ENCODE measurements at regions not wholly inside any gene's neighbourhood (a gene's known extent, or its start where the extent isn't known, plus 50 kb on each side); places are given as distances from the start of the nearest gene placed in this dataset.

DNA sequence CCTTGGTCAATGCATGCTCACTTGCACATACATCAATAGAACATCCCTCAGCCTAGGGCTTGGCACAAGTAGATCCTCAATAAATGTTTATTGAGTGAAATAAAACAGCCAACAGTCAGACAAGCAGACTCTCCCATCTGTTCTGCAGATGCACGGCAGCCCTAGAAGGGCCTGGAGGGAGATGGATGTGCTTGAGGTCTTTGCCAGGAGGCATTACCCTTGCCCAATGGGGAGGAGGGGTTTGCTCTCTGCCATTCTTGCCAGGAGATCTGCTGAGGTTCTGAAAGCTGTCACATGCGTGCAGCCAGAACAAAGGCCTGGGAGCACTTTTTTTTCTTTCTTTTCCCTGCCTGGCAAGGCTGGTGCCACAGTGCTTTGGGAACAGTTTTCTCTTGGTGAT lies 349.3 kb upstream of the THRB start:
- no peak for DNase-seq (ENCODE audit: low spot score)

DNA sequence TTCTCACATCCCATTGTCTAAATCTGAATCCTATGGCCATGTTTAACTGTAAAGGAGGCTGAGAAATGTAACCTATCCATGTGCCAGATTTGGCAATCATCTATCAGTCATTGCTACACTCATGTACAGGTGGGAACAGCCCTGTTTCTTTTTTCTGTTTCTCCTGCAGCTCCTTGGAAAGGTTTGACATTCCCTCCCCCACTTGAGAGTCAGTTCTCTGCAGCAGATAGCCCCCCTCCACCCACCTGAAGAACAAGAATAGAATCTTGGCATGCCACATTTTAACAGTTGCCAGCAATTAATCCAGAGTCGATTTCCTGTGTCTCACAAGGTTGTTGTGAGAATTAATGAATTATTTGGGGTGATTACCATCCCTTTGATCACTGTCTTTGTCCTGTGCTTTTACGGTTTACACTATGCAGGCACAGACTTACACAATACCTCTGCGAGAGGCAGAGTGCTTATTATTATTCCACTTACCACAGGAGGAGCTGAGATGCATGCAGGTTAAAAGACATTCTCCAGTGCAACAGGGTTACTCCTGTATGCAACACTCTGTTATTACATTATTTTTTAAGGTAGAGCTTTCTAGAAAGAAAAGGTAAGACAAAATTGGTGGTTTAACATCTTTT lies 351.0 kb upstream of the THRB start:
- peak; percentile 66 for DNase-seq (ENCODE audit: low spot score)

DNA sequence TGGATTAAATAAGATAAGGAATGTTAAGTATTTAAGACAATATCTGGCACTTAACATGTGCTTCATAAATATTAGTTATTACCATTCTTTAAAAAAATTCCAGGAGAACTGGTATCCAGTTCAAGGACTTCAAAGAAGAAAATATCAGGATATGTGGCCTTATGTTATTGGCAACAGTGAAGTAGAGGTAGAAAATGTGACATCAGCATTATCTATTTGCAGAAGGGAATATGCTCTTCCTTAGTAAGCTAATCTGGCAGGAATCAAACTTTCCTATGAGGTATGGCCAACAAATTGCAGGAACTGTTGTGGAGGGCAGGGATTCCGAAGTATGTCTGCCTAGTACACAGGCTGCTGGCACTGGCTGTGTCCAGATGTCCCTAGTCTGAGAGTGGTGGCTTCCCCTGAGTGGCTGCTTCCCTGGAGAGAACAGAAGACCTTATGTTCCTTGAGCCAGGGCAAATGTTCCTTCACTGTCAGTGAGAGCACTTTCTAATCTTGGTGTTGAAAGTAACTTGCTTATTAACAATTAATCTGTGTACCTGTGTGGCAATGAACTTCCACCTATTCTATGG lies 351.7 kb upstream of the THRB start:
- DNase-seq (ENCODE audit: low spot score): no peak

DNA sequence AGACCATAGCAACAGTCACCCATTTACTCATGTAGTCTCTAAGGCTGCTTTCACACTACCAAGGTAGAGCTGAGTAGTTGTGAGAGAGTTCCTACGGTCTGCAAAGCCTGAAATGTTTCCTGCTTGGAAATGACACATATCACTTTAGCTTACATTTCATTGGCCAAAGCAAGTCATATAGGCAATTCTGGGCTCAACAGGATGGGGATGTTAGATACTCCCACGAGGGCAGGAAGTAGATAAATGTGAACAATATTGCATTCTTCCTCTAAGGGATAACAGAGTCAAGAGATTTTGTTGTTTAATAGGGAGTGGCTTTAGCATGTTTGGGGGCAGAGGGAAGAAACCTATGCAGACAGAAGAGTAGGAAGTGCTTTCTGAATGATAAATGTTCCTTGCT lies 355.6 kb upstream of the THRB start:
- no peak for DNase-seq (ENCODE audit: low spot score)

DNA sequence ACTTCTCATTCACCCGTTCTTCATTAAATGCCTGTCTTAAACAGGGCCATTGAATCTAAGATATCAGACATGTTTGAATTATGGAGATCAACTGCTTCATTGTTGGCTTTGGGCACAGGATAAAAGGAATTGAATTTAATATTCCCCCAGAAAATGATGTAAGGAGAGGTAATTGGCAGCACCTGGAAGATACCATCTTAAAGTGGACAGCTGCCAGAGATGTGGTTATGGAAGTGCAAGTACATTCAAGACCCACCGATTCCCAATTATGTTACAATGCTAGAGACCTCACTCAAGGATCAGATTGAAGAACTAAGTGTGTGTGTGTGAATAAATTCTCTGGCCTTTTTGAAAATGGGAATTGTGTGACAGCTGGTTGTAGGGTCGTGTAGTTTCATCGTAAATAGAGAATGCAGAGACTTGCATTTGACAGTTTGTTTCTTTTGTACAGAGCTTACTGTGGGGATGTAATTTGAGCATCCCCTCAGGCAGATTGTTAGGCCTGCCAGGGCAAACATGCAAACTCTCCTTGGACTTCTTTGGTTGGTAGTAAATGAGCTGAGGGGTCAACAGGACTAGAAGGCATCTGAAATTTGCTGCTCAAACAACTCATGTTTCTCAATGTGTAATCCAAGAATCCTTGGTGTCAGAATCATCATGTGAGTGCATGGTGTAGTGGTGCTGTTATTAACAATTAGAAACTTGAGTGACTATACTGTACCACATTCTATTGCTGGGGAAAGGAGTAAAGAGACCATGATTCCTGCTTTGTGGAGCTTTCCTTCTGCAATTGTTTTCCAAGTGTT lies 359.2 kb upstream of the THRB start:
- no peak for DNase-seq (ENCODE audit: low spot score)

DNA sequence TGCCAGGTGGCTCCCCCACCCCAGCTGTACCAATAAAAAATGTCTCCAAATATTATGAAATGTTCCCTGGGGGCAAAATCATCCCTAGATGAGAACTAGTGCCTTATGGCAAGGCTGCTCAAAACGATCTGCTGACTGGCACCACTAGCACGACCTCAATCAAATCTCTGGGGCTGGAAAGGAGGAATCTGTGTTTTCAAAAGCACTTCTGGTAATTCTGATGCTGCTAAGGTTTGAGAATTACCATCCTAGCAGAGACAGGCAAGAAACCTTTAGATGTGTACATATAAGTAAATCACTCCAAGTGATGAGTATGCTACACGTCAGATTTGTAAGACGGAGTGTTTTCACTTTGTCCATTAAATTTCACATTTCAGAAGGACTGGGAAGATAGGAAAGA lies 360.1 kb upstream of the THRB start:
- no peak for DNase-seq (ENCODE audit: low spot score)

DNA sequence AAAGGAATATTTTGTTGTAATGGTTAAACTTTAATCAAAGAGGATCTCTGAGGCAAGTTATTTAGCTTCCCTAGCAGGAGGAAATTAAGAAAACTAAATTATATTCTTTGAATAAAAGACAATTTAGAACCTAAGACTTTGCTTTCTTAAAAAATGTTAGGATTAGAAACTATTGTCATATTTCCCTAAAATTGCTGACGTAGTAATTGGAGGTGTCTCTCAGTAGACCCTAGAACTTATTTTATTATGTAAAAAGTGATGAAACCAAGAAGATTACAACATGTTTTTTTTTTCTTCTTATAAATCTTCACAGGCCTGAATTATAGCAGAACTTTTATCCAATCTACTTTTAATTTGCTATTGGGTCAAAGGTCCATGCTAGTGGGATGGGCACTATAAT lies 363.3 kb upstream of the THRB start:
- no peak for DNase-seq (ENCODE audit: low spot score)

DNA sequence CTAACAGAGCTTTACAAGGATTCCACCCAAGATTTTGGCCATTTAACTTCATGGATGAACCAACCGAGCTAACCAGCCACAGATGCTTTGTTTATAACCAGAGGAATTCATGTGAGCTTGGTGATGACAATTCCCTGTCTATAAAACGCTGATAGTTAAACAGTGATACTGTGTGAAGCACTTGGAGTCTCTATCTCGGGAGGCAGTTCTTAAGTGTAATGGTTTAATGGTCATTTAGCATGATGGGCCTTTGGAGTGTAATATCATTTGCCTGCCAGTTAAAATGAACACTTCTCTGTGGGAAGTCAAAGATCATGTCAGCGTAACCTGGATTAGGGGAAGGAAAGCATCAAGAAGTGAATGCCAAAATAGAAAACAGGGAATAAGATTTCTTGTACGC lies 368.6 kb upstream of the THRB start:
- DNase-seq (ENCODE audit: low spot score): no peak

DNA sequence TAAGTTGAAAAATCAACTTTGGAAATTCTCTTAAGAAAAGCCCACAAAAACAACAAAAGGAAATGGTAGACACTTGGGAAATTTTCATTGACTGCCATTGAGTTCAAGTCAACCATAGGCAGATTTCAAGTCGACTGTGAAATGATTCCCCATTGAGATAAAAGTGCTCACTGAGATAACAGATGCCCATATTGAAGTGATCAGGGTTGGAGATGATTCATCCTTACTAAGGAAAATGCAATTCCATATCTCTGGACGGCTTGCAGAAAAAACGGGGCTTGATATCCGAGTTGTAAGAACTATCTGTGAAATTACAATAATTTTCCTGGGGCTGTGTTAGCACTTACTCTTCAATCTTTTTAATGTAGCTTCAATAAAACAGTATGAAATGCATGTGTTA lies 373.1 kb upstream of the THRB start:
- no peak for DNase-seq (ENCODE audit: low spot score)

DNA sequence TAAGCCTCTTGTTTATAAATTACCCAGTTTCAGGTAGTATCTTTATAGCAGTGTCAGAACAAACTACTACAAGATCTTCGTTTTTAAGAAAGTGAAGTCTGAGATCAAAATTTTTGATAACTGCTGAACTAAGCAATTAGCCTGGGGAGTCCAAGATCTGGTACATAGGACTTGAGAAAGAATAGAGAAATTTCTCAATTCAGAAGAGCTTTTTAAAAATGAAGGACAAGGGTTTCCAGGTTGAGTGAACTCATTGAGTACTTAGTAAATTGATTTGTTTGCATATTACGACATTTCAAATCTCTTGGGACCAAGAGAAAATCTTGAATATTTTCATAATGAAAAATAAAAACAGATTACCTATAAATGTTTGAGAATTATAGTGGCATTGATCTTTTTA lies 386.6 kb upstream of the THRB start:
- no peak for DNase-seq (ENCODE audit: low spot score)

DNA sequence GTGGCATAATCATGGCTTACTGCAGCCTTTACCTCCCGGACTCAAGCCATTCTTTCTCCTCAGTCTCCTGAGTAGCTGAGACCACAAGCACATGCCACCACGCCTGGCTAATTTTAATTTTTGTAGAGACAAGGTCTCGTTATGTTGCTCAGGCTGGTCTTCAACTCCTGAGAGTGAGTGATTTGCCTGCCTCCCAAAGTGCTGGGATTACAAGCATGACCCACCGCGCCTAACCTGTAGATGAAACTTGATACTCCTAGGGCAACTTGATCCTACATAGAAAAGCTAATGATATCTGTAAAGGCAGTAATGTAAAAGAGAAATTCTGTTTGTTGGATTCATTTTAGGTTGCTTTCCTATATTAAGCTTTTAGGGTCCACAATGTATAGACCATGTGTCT lies 391.9 kb upstream of the THRB start:
- DNase-seq (ENCODE audit: low spot score): no peak

DNA sequence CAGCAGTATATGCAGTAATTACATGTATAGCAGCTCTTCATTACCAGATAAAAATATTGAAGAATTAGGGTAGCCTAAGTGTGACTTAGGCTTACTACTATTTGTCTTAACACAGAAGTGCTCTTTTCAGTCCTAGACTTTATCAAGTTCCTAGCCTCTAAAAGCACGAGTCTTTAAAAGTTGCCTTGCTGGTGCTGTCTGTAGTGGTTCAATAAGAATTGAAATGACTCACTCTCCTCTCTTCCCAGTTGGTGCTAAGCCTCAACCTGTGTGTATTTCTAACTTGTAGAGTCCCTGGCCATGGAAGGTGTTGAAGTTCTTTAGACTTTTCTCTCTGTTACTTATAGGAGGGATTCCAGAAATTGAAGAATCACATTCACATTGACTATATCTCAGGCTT lies 395.4 kb upstream of the THRB start:
- DNase-seq (ENCODE audit: low spot score): no peak

DNA sequence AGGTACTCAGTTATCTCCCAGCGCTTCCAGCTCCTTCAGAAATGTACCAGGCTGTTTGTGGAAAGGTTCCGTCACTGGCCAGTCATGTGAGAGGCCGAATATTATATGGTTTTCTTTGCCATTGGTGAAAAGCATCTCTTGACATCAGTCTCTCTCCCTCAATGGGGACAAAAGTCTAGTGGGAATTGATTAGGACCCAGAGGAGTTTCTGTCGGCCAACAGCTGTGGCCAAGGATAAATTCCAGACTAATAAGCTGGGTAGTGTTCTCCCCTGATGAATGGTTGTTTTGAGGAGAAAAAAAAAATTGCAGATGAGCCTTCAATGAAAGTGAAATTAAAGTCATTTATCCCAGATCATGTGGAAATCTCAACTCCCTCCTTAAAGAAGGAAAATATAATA lies 404.7 kb upstream of the THRB start:
- DNase-seq (ENCODE audit: low spot score): no peak

DNA sequence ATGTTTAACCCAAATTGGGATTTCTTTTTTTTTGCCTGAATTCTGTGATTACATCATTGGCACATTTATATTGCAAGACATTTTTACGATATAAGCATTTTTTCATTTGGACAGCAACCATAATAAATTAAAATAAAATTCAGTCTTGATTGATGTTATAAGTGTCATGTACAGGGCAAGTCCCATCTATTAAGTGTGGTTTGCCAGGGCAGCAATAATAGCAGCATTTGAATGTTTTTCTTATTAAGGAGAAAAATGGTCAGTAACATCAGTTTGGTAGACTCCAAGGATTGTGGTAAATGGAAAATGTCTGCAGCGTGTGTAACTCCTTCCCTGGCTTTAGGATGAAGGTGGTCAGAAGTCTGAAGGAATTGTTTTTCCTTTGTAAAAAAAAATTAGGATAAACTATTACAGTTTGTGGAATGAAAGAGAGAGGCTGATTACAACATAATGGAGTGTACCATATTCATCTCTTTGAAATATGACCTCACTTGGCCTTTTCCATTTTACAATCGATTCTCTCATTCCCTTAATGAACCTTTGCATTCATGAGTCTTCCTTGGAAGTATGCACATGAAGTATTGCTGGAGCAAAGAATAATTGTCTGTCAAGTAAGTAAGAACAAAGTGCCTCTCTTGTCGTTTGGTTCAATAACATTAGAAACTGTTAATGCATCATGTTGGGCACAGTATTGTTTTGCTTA lies 405.4 kb upstream of the THRB start:
- no peak for DNase-seq (ENCODE audit: low spot score)

DNA sequence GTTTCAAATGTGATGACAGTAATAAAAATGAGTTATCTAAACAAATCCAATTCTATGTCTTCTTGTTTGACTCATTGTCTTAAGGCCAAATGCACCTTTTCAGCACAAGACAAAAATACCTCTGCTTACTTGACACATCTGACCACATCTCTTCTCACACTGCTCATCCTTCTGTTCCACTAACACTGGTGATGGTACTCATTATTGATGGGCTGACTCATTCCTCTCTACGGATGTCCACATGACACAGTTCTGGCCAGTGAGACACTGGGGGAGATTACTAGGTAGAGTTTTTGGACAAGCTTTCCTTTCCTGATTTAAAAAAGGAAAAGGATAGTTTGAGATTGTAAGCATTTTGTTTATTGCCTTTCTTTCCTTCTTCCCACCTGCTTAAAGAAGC lies 410.6 kb upstream of the THRB start:
- DNase-seq (ENCODE audit: low spot score): no peak

DNA sequence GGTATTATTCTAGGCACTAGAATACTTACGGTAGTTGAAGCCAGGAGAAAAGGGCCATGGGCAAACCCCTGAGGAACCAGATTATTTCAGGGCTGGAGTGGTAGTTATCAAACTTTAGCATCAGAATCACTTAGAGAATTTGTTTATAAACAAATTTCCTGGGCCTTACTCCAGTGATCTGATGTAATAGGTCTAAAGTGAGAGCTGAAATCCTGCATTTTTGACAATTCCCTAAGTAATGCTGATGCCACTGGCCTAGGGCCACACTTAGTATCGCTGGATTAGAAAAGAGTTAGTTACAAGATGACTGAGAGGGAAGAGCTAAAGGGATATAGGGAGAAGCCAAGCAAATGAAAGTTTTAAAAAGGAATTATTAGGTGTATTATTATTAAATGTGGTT lies 412.5 kb upstream of the THRB start:
- no peak for DNase-seq (ENCODE audit: low spot score)

DNA sequence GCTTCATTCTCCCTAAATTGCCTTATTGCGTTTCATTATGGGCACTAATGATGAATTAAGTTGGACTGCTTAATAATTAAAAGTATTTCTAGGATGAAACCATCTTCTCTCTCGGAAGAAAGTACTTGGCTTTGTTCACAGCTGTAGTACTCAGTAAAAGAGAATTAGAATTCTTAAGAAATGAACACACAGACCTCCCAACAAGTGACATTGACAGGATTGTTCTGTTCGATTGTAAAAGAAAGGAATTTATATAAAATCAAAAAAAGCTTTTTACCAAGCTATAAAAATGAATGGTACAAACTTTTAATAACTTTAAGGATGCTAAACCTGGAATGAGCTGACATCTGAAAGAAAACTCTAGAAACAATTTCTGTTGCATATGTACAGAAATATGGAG lies 416.4 kb upstream of the THRB start:
- no peak for DNase-seq (ENCODE audit: low spot score)

DNA sequence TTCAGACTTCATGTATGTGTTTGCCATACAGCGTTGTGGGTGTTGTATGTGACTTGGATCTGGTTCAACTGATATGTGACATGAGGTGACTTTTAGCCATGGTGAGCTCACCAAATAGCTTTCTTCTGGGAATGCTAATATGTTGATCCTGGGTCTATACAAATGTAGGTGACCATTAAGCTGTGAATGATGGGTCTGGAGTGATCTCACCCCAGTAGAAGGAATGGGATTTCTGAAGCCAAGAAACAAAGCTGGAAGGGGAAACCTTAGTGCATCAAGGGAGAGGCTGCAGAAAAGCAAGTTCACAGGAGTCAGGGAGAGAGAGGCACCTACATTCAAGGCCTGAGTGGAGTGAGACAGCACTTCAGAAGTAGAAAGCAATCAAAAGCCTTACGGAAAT lies 421.0 kb upstream of the THRB start:
- DNase-seq (ENCODE audit: low spot score): no peak

DNA sequence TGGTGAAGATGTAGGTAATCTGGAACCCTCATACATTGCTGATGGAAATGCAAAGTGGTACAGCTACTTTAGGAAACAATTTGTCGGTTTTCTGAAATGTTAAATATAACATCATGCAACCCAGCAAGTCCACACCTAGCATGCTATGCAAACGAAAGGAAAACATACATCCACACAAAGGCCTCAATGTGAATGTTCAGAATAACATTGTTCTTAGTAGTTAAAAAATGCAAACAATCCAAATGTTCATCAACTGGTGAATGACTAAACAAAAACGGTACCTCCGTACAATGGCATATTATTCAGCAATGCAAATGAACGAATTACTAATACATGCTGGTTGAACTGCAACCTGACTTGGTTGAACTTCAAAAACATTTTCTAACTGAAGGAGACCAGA lies 423.3 kb upstream of the THRB start:
- no peak for DNase-seq (ENCODE audit: low spot score)

DNA sequence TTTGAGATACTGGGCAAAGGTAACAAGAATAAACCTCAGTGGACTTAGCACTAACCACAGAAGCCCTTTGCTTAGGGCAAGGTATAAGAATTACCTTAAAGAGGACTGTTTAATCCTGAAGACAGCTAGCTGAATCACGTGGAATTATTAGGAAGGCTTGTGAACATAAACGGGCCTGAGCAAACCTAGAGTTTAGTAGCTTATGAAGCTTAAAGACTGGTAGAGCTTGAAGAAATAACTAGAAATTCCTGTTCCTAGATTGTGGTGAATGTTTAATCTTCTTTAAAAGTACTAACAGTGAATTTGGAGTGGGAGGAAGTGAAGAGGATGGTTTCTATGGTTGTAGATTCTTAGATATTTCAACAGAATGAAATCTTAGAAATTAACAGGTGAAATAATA lies 428.9 kb upstream of the THRB start:
- peak; percentile 15 for DNase-seq (ENCODE audit: low spot score)

DNA sequence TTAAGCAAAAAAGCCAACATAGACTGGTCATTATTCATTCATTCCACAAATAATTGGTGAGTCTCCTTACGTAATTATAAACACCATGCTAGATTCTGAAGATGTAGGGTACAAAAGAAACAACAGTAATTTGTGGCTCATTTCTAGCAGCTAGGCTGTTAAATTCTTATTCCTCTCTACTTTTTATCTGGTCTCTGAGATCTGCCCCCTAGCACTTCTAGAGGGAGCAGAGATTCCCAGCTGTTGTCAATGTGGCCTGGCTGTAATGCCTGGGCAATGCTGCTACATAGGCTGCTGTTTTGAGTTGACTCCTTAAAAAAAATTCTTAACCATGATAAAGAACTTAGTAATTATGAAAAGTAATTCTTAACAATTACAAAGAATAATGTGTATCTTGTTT lies 434.9 kb upstream of the THRB start:
- no peak for DNase-seq (ENCODE audit: low spot score)

DNA sequence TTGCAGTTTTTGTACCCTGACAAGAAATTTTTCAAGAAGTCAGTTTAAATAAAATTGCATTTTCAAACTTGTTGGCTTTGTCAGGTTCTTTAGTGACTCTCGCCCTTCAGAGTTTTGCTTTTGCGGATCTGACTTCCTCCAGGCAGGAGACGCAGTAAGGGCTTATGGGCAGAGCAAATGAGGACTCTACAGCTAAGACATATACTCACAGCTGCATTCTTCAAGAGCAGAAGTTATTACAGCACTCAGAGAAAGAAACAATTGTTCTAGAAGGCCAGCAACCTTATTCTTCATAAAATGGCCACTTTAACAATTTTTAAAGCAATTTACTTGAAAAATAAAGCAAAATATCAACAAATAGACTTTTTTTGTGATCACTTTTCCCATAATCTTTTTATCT lies 438.8 kb upstream of the THRB start:
- no peak for DNase-seq (ENCODE audit: low spot score)

DNA sequence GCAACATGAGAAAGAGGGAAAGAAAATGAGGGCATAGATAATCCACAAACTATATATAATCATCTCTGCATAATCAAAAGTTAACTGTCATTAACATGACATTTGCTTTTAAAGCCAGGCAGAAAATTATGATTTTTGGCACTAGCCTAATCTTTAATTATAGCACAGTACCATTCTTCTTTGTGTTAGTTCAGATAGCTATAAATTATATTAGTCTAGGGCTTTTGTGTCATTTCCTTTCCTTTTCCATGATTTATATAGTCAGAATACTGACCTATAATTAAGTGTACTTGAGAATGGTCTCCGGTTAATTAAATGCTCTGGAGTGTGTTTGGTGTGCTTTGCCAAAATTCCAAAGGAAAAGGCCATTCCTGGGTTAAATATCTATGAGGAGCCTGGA lies 441.9 kb upstream of the THRB start:
- DNase-seq (ENCODE audit: low spot score): no peak
